Peyer's patch (tissue), 4 donors: ENCODE measurements at regions not wholly inside any gene's neighbourhood (a gene's known extent, or its start where the extent isn't known, plus 50 kb on each side); places are given as distances from the start of the nearest gene placed in this dataset.
"Not testable (repeated sequence)": the region's sequence is repeated elsewhere in the genome, so short reads cannot be mapped to it uniquely, and the experiment has no call there.

Experiments
- DNase-seq, 3 donors: peaks; one replicate each; pipeline ENCODE4 v3.0.0-alpha.2; 2017 to 2019
- H3K27ac ChIP-seq, 4 donors: fragments of 200-600 bp; sonication (generic); one replicate each; pipeline ENCODE4 v1.5.1; 2016 to 2019
- H3K27me3 ChIP-seq, 2 donors: fragments of 200-600 bp; sonication (generic); one replicate each; pipeline ENCODE4 v1.5.1; 2019
- H3K36me3 ChIP-seq, 3 donors: fragments of 200-600 bp; sonication (generic); one replicate each; pipeline ENCODE4 v1.5.1; 2016 to 2019
- H3K4me1 ChIP-seq, 4 donors: fragments of 200-600 bp; sonication (generic); one replicate each; pipeline ENCODE4 v1.5.1; 2016 to 2019
- H3K4me3 ChIP-seq, 4 donors: fragments of 200-600 bp; sonication (generic); 1 replicate in 3 of 4; 2 replicates in 1 of 4; pipeline ENCODE4 v1.5.1; 2016 to 2019; ENCODE audit warnings: mild to moderate bottlenecking in 1 of 4
- H3K9me3 ChIP-seq, 4 donors: fragments of 200-600 bp; sonication (generic); one replicate each; pipeline ENCODE4 v1.5.1; 2016 to 2019; ENCODE audit warnings: mild to moderate bottlenecking in 1 of 4
- POLR2A ChIP-seq, 2 donors: fragments of 450-650 bp; IDR thresholded peaks; one replicate each; pipeline ENCODE4 v1.5.1; 2017; ENCODE audit warnings: antibody characterized with exemption in 2 of 2, mild to moderate bottlenecking in 2 of 2, moderate library complexity in 2 of 2
- TF ChIP-seq, protein P1 (sequence below), 6 experiments: fragments of 450-650 bp in 4 of 6; fragments of 200-600 bp in 2 of 6; sonication (generic) in 1 of 6; IDR thresholded peaks; one replicate each; pipeline ENCODE4 v1.5.1; 2017 to 2019; ENCODE audit warnings: antibody characterized with exemption in 6 of 6, mild to moderate bottlenecking in 3 of 6, moderate library complexity in 1 of 6

DNA sequence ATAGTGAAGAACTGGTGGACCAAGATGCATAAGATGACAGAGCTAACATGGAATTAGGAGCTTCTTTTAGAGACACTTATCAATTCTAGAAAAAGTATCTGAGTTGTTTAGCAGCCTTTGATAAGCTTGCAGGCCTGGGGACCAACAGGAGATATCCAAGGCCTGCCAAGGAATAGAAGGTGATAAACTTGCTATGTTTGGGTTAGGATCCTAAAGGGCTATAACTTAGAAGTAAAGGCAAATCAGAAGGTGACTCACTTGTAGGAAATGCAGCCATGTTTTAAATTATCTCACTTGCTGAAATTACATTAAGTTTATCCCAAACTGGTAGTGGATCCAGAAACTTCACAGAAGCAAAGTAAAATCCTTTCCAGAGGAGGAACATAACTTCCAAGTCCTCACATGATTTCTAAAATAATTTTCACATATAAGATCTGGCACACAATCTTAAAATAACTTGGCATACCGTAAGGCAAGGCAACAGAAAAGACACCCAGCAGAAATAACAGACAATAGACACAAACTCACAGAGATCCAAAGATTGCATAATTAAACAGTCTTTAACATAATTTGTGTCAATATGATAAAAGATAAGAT lies 69.6 kb upstream of the TEAD1 start:
- no peaks in the 10 kb centered on the region for H3K27me3 ChIP-seq
- TF ChIP-seq POLR2A (IDR thresholded peaks at IDR 0.05) = no peak
- TF ChIP-seq, protein P1, sequence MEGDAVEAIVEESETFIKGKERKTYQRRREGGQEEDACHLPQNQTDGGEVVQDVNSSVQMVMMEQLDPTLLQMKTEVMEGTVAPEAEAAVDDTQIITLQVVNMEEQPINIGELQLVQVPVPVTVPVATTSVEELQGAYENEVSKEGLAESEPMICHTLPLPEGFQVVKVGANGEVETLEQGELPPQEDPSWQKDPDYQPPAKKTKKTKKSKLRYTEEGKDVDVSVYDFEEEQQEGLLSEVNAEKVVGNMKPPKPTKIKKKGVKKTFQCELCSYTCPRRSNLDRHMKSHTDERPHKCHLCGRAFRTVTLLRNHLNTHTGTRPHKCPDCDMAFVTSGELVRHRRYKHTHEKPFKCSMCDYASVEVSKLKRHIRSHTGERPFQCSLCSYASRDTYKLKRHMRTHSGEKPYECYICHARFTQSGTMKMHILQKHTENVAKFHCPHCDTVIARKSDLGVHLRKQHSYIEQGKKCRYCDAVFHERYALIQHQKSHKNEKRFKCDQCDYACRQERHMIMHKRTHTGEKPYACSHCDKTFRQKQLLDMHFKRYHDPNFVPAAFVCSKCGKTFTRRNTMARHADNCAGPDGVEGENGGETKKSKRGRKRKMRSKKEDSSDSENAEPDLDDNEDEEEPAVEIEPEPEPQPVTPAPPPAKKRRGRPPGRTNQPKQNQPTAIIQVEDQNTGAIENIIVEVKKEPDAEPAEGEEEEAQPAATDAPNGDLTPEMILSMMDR (IDR thresholded peaks at IDR 0.05) = no peak
- DNase-seq = no peak
- no peaks in the 10 kb centered on the region for H3K9me3 ChIP-seq
- H3K4me1 ChIP-seq = no peaks in the 10 kb centered on the region
- H3K4me3 ChIP-seq = no peak overlapping the region
- H3K36me3 ChIP-seq = no peaks in the 10 kb centered on the region
- no peak overlapping the region for H3K27ac ChIP-seq

DNA sequence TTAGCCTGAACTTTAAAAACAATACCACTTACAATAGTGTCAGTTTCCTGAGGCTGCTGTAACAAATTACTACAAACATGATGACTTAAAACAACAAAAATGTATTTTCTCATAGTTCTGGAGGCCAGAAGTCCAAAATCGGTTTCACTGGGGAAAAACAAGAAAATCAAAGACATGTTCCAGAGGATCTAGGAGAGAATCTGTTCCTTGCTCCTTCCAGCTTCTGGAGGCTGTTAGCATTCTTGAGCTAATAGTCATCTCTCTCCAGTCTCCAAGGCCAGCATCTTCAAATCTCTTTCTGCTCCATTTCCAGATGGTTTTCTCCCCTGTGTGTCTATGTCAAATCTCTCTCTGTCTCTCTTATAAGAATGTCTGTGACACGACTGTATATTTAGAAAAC lies 67.6 kb upstream of the TEAD1 start:
- no peak for DNase-seq
- H3K4me1 ChIP-seq = no peaks in the 10 kb centered on the region
- H3K27me3 ChIP-seq = no peaks in the 10 kb centered on the region
- TF ChIP-seq POLR2A (IDR thresholded peaks at IDR 0.05) = no peak
- TF ChIP-seq, protein P1 (IDR thresholded peaks at IDR 0.05) = no peak
- no peak overlapping the region for H3K27ac ChIP-seq
- no peaks in the 10 kb centered on the region for H3K9me3 ChIP-seq
- H3K4me3 ChIP-seq = no peak overlapping the region
- H3K36me3 ChIP-seq = no peaks in the 10 kb centered on the region

DNA sequence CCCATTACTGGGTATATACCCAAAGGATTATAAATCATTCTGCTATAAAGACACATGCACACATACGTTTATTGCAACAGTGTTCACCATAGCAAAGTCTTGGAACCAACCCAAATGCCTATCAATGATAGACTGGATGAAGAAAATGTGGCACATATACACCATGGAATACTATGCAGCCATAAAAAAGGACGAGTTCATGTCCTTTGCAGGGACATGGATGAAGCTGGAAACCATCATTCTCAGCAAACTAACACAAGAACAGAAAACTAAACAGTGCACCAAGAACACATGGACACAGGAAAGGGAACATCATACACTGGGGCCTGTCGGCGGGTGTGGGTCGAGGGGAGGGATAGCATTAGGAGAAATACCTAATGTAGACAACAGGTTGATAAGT lies 65.5 kb upstream of the TEAD1 start:
- not testable (repeated sequence) for H3K36me3 ChIP-seq, H3K27me3 ChIP-seq, H3K9me3 ChIP-seq, H3K27ac ChIP-seq, H3K4me3 ChIP-seq, DNase-seq, H3K4me1 ChIP-seq

DNA sequence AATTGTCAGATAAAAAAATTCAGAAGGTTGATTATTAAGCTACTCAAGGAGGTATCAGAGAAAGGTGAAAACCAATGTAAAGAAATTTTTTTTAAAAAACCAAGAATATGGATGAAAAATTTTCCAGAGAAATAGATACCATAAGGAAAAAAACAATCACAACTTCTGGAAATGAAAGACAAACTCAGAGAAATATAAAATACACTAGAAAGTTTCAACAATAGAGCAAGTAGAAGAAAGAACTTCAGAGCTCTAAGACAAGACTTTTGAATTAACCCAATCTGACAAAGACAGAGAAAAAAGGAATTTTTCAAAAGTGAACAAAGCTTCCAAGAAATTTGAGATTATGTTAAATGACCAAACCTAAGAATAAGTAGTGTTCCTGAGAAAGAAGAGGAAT lies 62.9 kb upstream of the TEAD1 start:
- Histone ChIP-seq H3K4me1 (no peaks in the 10 kb centered on the region), H3K27me3 (no peaks in the 10 kb centered on the region), H3K36me3 (no peaks in the 10 kb centered on the region), H3K27ac (no peak overlapping the region), H3K4me3 (no peak overlapping the region), H3K9me3 (no peaks in the 10 kb centered on the region)
- TF ChIP-seq POLR2A (IDR thresholded peaks at IDR 0.05) = no peak
- no peak for DNase-seq

DNA sequence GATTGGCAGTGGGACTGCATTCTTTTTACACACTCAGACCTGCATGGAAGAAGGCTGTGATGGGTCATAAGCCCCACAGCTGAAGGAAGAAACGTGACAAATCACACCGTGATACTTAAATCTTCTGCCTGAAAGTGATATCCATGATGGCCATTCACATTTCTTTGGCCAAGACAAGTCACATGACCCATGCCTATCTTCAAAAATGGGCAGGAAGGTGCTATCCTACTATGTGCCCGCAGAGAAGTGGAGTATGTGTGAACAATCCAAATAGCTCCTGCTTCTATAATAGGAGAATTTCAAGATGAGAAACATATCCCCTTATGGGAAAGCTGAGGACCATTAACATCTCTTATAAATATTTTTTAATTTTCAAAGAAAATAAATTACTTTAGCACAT lies 56.6 kb upstream of the TEAD1 start:
- no peaks in the 10 kb centered on the region for H3K36me3 ChIP-seq
- TF ChIP-seq POLR2A (IDR thresholded peaks at IDR 0.05) = no peak
- TF ChIP-seq, protein P1 (IDR thresholded peaks at IDR 0.05) = no peak
- no peak for DNase-seq

DNA sequence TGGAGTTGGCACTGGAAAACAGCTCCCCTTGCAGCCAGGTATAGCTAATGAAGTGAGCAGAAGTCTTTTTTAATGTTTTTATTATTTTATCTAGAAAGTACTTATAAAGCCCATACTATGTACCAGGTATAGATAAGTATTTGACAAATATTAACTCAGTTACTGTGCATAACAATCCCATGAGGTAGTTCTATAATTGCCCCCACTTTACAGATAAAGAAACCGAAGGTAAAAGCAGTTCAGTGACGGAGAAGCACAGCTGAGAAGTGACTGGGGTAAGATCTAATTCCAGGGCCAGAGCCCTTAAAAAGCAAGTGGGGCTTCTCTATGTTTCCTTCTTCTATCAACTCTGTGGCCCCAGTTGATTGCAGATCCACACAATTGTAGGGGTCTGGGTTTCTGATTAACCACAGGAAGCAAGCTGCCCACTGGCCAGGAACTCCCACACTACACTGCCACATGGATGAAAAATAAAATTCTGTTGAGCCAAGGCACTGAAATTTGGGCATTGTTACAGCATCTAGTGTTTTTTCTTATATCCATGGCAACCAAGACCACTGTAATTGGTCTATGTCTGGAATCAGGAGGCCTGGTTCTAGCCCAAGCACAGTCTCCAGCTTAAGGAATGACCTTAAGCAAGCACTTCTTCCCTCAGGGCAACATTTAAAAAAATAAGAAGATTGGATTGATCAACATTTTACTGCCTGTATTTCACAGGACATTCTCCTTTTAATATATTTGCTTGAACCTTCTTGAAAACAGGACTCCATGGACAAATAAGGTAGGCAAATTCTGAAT lies 55.3 kb upstream of the TEAD1 start:
- DNase-seq = no peak
- Histone ChIP-seq H3K27me3 (no peaks in the 10 kb centered on the region), H3K9me3 (no peaks in the 10 kb centered on the region), H3K4me1 (no peaks in the 10 kb centered on the region), H3K27ac (no peak overlapping the region), H3K4me3 (no peak overlapping the region), H3K36me3 (no peaks in the 10 kb centered on the region)
- TF ChIP-seq POLR2A (IDR thresholded peaks at IDR 0.05) = no peak
- TF ChIP-seq, protein P1 (IDR thresholded peaks at IDR 0.05) = no peak

More for the DNA sequence above, 56.6 kb upstream of the TEAD1 start:
- no peaks in the 10 kb centered on the region for H3K27me3 ChIP-seq
- no peaks in the 10 kb centered on the region for H3K4me1 ChIP-seq
- H3K4me3 ChIP-seq = no peak overlapping the region
- H3K27ac ChIP-seq = no peak overlapping the region
- H3K9me3 ChIP-seq = no peaks in the 10 kb centered on the region
